ENCODE measurements at regions not wholly inside any gene's neighbourhood (a gene's known extent, or its start where the extent isn't known, plus 50 kb on each side); places are given as distances from the start of the nearest gene placed in this dataset.

- intact Hi-C loops (cut with DNase I), result loop anchor here in 1 of 2 donors (5.0 to 10.0 kb wide), 2 partner anchors 294 to 387 kb away; no protein-coding TSS in a partner anchor
- no peaks in the 10 kb centered on the region for H3K4me1 ChIP-seq (replicated peaks in 1 of 2)
- H3K4me3 ChIP-seq, result no peak overlapping the region
- no peak overlapping the region for H3K27ac ChIP-seq
- no peak for DNase-seq
- WGBS, 4 donors, result 66 to 72% (median 67%) methylated on average over 3 of the region's 3 CpGs
- TF ChIP-seq, protein P1, sequence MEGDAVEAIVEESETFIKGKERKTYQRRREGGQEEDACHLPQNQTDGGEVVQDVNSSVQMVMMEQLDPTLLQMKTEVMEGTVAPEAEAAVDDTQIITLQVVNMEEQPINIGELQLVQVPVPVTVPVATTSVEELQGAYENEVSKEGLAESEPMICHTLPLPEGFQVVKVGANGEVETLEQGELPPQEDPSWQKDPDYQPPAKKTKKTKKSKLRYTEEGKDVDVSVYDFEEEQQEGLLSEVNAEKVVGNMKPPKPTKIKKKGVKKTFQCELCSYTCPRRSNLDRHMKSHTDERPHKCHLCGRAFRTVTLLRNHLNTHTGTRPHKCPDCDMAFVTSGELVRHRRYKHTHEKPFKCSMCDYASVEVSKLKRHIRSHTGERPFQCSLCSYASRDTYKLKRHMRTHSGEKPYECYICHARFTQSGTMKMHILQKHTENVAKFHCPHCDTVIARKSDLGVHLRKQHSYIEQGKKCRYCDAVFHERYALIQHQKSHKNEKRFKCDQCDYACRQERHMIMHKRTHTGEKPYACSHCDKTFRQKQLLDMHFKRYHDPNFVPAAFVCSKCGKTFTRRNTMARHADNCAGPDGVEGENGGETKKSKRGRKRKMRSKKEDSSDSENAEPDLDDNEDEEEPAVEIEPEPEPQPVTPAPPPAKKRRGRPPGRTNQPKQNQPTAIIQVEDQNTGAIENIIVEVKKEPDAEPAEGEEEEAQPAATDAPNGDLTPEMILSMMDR (IDR thresholded peaks at IDR 0.05), result no peak
- TF ChIP-seq POLR2A (IDR thresholded peaks at IDR 0.05), result no peak
- no peaks in the 10 kb centered on the region for H3K27me3 ChIP-seq
- H3K9me3 ChIP-seq (replicated peaks in 1 of 3), result no peaks in the 10 kb centered on the region
- no peaks in the 10 kb centered on the region for H3K36me3 ChIP-seq (replicated peaks in 1 of 2)
Measured at GRCh38 chr20:22101606-22102005, 396.1 kb downstream of the PAX1 start.

DNA sequence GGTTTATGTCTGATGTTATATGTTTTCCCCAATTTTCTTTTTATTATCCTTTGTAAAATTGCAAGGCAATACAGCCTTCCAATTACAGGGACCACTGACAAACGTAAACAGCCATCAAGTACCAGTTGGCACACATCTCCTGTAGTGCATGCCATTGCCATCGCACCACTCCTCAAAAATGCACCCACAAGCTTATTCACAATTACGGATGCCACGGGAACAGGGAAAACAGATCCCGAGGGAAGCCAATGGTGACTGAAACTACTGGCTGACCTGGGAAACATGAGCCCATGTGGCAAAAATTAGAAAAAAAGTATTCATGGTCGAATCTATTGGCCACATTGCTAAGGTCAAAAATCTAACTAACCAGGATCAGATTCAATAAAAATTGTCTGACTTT, 395.2 kb downstream of the PAX1 start:
- H3K9me3 ChIP-seq (replicated peaks in 1 of 3), result no peaks in the 10 kb centered on the region
- H3K27ac ChIP-seq, result no peak overlapping the region
- TF ChIP-seq, protein P1 (IDR thresholded peaks at IDR 0.05), result no peak
- TF ChIP-seq POLR2A (IDR thresholded peaks at IDR 0.05), result no peak
- DNase-seq, result no peak
- intact Hi-C loops (cut with DNase I), result loop anchor here in 1 of 2 donors (5.0 to 10.0 kb wide), 2 partner anchors 293 to 386 kb away; no protein-coding TSS in a partner anchor
- no peaks in the 10 kb centered on the region for H3K36me3 ChIP-seq (replicated peaks in 1 of 2)
- WGBS, 4 donors, result 62 to 73% (median 68%) methylated on average over 6 of the region's 6 CpGs
- H3K4me3 ChIP-seq, result no peak overlapping the region
- no peaks in the 10 kb centered on the region for H3K4me1 ChIP-seq (replicated peaks in 1 of 2)
- no peaks in the 10 kb centered on the region for H3K27me3 ChIP-seq

DNA sequence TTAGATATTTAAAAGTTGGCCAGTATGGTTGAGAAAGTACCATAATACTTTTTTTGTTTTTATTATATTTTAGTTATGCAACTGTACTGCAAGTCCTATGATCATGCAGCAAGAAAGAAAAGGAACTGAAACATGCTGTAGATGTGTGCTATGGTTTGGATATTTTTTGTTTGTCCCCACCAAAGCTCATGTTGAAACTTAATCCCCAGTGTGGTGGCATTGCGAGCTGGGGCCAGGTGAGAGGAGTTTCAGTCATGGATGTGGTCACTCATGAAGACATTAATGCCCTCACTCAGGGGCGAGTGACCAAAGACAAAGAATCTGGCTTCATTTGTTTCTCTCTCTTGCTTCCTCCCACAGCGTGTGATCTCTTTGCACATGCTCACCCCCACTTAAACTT, 393.9 kb downstream of the PAX1 start:
- Histone ChIP-seq H3K27ac (no peak overlapping the region), H3K27me3 (no peaks in the 10 kb centered on the region), H3K4me3 (no peak overlapping the region), H3K9me3 (replicated peaks in 1 of 3) (no peaks in the 10 kb centered on the region), H3K4me1 (replicated peaks in 1 of 2) (no peaks in the 10 kb centered on the region), H3K36me3 (replicated peaks in 1 of 2) (no peaks in the 10 kb centered on the region)
- TF ChIP-seq POLR2A (IDR thresholded peaks at IDR 0.05), result no peak
- TF ChIP-seq, protein P1 (IDR thresholded peaks at IDR 0.05), result no peak
- no peak for DNase-seq
- WGBS, 4 donors, result 73 to 81% (median 77%) methylated on average over 3 of the region's 3 CpGs
- intact Hi-C loops (cut with DNase I), result no loop called here

DNA sequence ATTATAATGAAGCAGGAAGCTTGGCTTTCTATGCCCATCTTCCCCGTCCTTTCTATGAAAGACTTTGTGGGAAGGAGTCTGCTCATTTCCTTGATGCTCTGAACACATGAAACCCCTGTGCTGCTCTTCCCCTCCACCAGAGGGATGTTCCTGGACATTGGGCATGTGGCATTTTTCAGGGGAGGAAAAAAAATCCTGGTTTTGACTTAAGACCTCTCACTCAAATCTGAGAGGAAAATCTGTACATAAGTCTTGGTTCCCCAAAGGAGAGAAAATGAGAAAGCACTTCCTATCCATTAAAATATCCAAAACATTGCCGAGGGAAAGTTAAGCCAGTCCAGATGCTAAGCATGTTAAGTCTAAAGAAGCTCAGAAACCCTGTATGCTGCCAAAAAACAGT, 393.0 kb downstream of the PAX1 start:
- Histone ChIP-seq H3K4me1 (replicated peaks in 1 of 2) (no peaks in the 10 kb centered on the region), H3K4me3 (no peak overlapping the region), H3K36me3 (replicated peaks in 1 of 2) (no peaks in the 10 kb centered on the region), H3K9me3 (replicated peaks in 1 of 3) (peaks cover 0 to under 1% (median 0%) of the 10 kb centered on the region in 3 donors), H3K27me3 (no peaks in the 10 kb centered on the region), H3K27ac (no peak overlapping the region)
- intact Hi-C loops (cut with DNase I), result no loop called here
- 41 to 58% (median 48%) methylated on average over 2 of the region's 2 CpGs for WGBS, 4 donors
- DNase-seq, result no peak
- TF ChIP-seq POLR2A (IDR thresholded peaks at IDR 0.05), result no peak
- TF ChIP-seq, protein P1 (IDR thresholded peaks at IDR 0.05), result no peak
